Colonic mucosa (tissue), 4 donors: ENCODE measurements at regions not wholly inside any gene's neighbourhood (a gene's known extent, or its start where the extent isn't known, plus 50 kb on each side); places are given as distances from the start of the nearest gene placed in this dataset.

Source experiments
- DNase-seq: peaks from one replicate; pipeline ENCODE4 v3.0.0-alpha.2; 2020
- H3K27ac ChIP-seq: fragments of 200-600 bp; one replicate; pipeline ENCODE4 v1.8.0; 2021
- H3K27me3 ChIP-seq: fragments of 200-600 bp; one replicate; pipeline ENCODE4 v1.8.0; 2021
- H3K36me3 ChIP-seq: fragments of 200-600 bp; one replicate; pipeline ENCODE4 v1.8.0; 2021
- H3K4me1 ChIP-seq: fragments of 200-600 bp; one replicate; pipeline ENCODE4 v1.8.0; 2021; ENCODE audit warnings: mild to moderate bottlenecking
- H3K4me3 ChIP-seq: fragments of 200-600 bp; one replicate; pipeline ENCODE4 v1.8.0; 2021
- H3K9ac ChIP-seq, 2 donors: one replicate each; pipeline ENCODE4 v1.7.0; 2013; ENCODE audit warnings: control low read depth in 2 of 2, low read depth in 2 of 2, low read length in 2 of 2
- H3K9me3 ChIP-seq: fragments of 200-600 bp; one replicate; pipeline ENCODE4 v1.8.0; 2021
- CTCF ChIP-seq: fragments of 200-600 bp; IDR thresholded peaks from one replicate; pipeline ENCODE4 v1.8.0; 2022; ENCODE audit warnings: antibody characterized with exemption, mild to moderate bottlenecking
- intact Hi-C: fragments of 100-400 bp; cut with DNase I; formaldehyde crosslinking; loops from one replicate; pipeline ENCODE4 v1.14.1; 2022
- donor health status: healthy.
- donor health status: DM: no; HTN: no; CAD: no.
- donor health status: DM: no; HTN: no; CAD: no.

DNA sequence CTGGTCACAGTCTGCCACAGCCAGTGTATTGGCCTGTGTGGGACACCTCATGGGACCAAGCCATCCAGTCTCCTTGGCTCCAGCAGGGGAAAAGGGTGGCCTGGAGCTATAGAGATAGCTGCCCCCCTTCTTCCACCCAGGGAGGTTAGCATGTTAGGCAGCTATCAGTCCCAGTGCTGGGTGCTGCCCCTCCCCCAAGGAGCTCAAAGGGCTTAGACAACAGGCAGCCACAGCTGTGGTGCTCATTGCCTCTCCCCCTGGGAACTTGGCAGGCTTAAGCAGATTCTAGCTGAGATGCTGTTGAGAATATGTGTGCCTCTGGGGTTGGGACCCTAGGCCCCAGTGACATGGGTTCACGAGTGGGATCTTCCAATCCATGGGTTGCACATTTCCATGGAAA, 226.0 kb upstream of the PTGER4 start:
- H3K36me3 ChIP-seq, result no peaks in the 10 kb centered on the region
- no peak for DNase-seq

GRCh38 chr5:40452874-40453624, 226.7 kb upstream of the PTGER4 start:
- TF ChIP-seq CTCF, result no peak
- Histone ChIP-seq H3K4me3 (no peak overlapping the region), H3K9ac (no peak overlapping the region), H3K27me3 (no peaks in the 10 kb centered on the region), H3K9me3 (no peaks in the 10 kb centered on the region), H3K4me1 (no peaks in the 10 kb centered on the region), H3K36me3 (no peaks in the 10 kb centered on the region), H3K27ac (no peak overlapping the region)
- no peak for DNase-seq
- intact Hi-C loops, result no loop called here

More for the DNA sequence above, 226.0 kb upstream of the PTGER4 start:
- H3K4me3 ChIP-seq, result no peak overlapping the region
- no peak overlapping the region for H3K27ac ChIP-seq
- no peak overlapping the region for H3K9ac ChIP-seq
- no peaks in the 10 kb centered on the region for H3K4me1 ChIP-seq
- H3K9me3 ChIP-seq, result no peaks in the 10 kb centered on the region
- intact Hi-C loops, result no loop called here
- TF ChIP-seq CTCF, result no peak
- no peaks in the 10 kb centered on the region for H3K27me3 ChIP-seq

- intact Hi-C loops, result no loop called here
- no peaks in the 10 kb centered on the region for H3K4me1 ChIP-seq
- H3K9me3 ChIP-seq, result no peaks in the 10 kb centered on the region
- no peaks in the 10 kb centered on the region for H3K27me3 ChIP-seq
- no peak overlapping the region for H3K9ac ChIP-seq
- no peak for TF ChIP-seq CTCF
- H3K36me3 ChIP-seq, result no peaks in the 10 kb centered on the region
- no peak overlapping the region for H3K27ac ChIP-seq
- H3K4me3 ChIP-seq, result no peak overlapping the region
- DNase-seq, result no peak
Measured at GRCh38 chr5:40447438-40447837, 232.3 kb upstream of the PTGER4 start.

DNA sequence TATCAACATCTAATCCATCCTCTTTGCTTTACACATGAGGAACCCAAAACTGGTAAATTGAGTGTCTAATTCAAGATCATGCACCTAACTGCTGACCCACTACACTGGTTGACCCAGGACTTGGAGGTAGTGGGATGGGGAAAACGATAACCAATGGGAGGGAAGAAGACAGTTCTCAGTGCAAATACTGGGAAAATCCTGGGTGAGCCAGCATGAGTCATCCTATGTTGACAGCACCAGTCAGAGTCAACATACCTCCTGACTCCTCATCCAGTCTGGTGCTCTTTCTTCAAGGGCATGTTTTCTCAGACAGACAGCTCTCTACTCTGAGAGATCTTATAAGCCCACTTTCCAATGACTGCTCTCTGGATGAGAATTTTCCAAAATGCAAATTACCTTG, 232.8 kb upstream of the PTGER4 start:
- Histone ChIP-seq H3K4me1 (no peaks in the 10 kb centered on the region), H3K4me3 (no peak overlapping the region), H3K27ac (no peak overlapping the region), H3K36me3 (no peaks in the 10 kb centered on the region), H3K9me3 (no peaks in the 10 kb centered on the region), H3K27me3 (no peaks in the 10 kb centered on the region), H3K9ac (no peak overlapping the region)
- intact Hi-C loops, result no loop called here
- peak; percentile 47 for DNase-seq
- no peak for TF ChIP-seq CTCF

DNA sequence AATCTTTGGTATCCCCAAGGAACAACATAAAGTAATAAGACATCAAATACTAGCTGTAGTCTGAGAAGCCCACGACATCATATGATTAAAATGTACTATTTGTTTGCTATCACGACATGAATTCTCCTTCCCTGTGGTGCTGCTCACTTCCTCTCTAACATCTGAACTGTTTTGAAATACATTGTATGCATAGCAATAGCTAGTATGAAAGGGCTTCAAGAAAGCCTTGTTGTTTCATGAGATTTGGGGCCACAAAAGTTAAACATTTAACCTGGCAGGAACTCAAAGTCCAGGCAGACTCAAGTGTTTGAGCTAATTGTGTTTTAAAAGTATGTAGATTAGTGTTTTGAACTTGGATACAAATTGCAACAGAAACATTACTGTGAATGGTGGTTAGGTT, 237.4 kb upstream of the PTGER4 start:
- Histone ChIP-seq H3K9me3 (no peaks in the 10 kb centered on the region), H3K36me3 (no peaks in the 10 kb centered on the region), H3K9ac (peak overlapping the region in 1 of 2 donors; percentile 51), H3K4me3 (no peak overlapping the region), H3K27me3 (no peaks in the 10 kb centered on the region), H3K4me1 (no peaks in the 10 kb centered on the region), H3K27ac (peak overlapping the region; percentile 51)
- intact Hi-C loops, result no loop called here
- DNase-seq, result peak; percentile 43
- TF ChIP-seq CTCF, result no peak
